ENCODE measurements at regions not wholly inside any gene's neighbourhood (a gene's known extent, or its start where the extent isn't known, plus 50 kb on each side); places are given as distances from the start of the nearest gene placed in this dataset.

GRCh38 chr5:145520335-145520734 lies 314.8 kb downstream of the PRELID2 start:
- TF ChIP-seq CTCF (IDR thresholded peaks at IDR 0.05; ENCODE audit: low read depth, low read length) (no peak), POLR2A (IDR thresholded peaks at IDR 0.05; ENCODE audit: extremely low read depth, insufficient read length) (no peak)

All from NB4 (cell line).